Endothelial cell of umbilical vein (primary cell): ENCODE measurements at regions not wholly inside any gene's neighbourhood (a gene's known extent, or its start where the extent isn't known, plus 50 kb on each side); places are given as distances from the start of the nearest gene placed in this dataset.

ENCODE experiments used
- BruUV-seq: library from RNA; stranded (reverse); fragments of 400-500 nt; replicated peaks from 2 replicates; lab custom pipeline; 2021; lab: Mats Ljungman, UMichigan
- CTCF ChIA-PET: fragments of 300-600, 350-600 bp; sonication (Branson Sonifier 250); formaldehyde crosslinking; loops from one replicate; lab custom pipeline; 2021; ENCODE audit warnings: antibody characterized with exemption, inconsistent platforms; lab: Charles Lee
- POLR2A ChIA-PET: fragments of 300-600, 350-600 bp; sonication (Branson Sonifier 250); formaldehyde crosslinking; loops from one replicate; lab custom pipeline; 2021; ENCODE audit warnings: antibody characterized with exemption, inconsistent platforms; lab: Charles Lee
- DNase-seq: peaks from one replicate; pipeline ENCODE4 v3.0.0-alpha.2; 2011; ENCODE audit warnings: low read depth, low spot score
- FAIRE-seq: peaks from 2 replicates; lab custom pipeline; 2011; peaks lifted over from hg19 to GRCh38; lab: Jason Lieb, UNC
- H2AFZ ChIP-seq: 2 replicates; pipeline ENCODE4 v1.6.0; 2012; ENCODE audit warnings: low read depth, low read length, control low read depth, inconsistent platforms
- H3K27ac ChIP-seq: 2 replicates; pipeline ENCODE4 v1.5.1; 2011; ENCODE audit warnings: low read depth, mild to moderate bottlenecking, control low read depth, low read length, moderate library complexity; ENCODE audit not compliant: insufficient read depth
- H3K27me3 ChIP-seq, 2 experiments: 2 replicates each; pipeline versions ENCODE4 v1.6.0 to v1.6.1; 2011; ENCODE audit warnings: low read length in 2 of 2, mixed read lengths in 1 of 2; ENCODE audit not compliant: control insufficient read depth in 2 of 2, insufficient read depth in 2 of 2
- H3K36me3 ChIP-seq, 2 experiments: 2 replicates in 1 of 2; 3 replicates in 1 of 2; pipeline ENCODE4 v1.5.1; 2011; ENCODE audit warnings: low read length in 2 of 2, mild to moderate bottlenecking in 1 of 2, moderate library complexity in 1 of 2; ENCODE audit not compliant: control insufficient read depth in 2 of 2, insufficient read depth in 2 of 2; ENCODE audit errors: extremely low read depth in 1 of 2
- H3K4me1 ChIP-seq: 3 replicates; pipeline ENCODE4 v1.5.1; 2011; ENCODE audit warnings: mild to moderate bottlenecking, low read length; ENCODE audit not compliant: control insufficient read depth, insufficient read depth; ENCODE audit errors: extremely low read depth
- H3K4me2 ChIP-seq: 2 replicates; pipeline ENCODE4 v1.6.1; 2011; ENCODE audit warnings: low read length, control low read depth, mixed read lengths; ENCODE audit not compliant: insufficient read depth
- H3K4me3 ChIP-seq, 3 experiments: fragments of 200-600 bp in 1 of 3; sonication (generic), shearing (Covaris generic) in 1 of 3; replicated peaks in 1 of 3; 2 replicates each; pipeline ENCODE4 v1.5.1; 2011 to 2016; ENCODE audit warnings: control low read depth in 3 of 3, low read length in 3 of 3, mild to moderate bottlenecking in 2 of 3, inconsistent platforms in 1 of 3, low read depth in 1 of 3, moderate library complexity in 1 of 3; ENCODE audit not compliant: insufficient read depth in 1 of 3
- H3K79me2 ChIP-seq: 2 replicates; pipeline ENCODE4 v1.6.0; 2012; ENCODE audit warnings: low read length, inconsistent platforms; ENCODE audit not compliant: control insufficient read depth, insufficient read depth
- H3K9ac ChIP-seq: replicated peaks from 2 replicates; pipeline ENCODE3; 2011; ENCODE audit warnings: low read length, control low read depth; ENCODE audit not compliant: insufficient read depth; ENCODE audit errors: extremely low read depth
- H3K9me1 ChIP-seq: replicated peaks from 3 replicates; pipeline ENCODE4 v1.6.0; 2011; ENCODE audit warnings: mild to moderate bottlenecking, low read length; ENCODE audit not compliant: control insufficient read depth, insufficient read depth; ENCODE audit errors: extremely low read depth
- H3K9me3 ChIP-seq: replicated peaks from 2 replicates; pipeline ENCODE4 v1.5.1; 2012; ENCODE audit warnings: low read length, inconsistent platforms; ENCODE audit not compliant: control insufficient read depth, insufficient read depth
- H4K20me1 ChIP-seq: replicated peaks from 2 replicates; pipeline ENCODE3; 2011; ENCODE audit warnings: mild to moderate bottlenecking, low read length; ENCODE audit not compliant: control insufficient read depth, insufficient read depth; ENCODE audit errors: extremely low read depth
- EZH2 ChIP-seq: IDR thresholded peaks from 2 replicates; pipeline ENCODE4 v1.6.1; 2012; ENCODE audit warnings: borderline replicate concordance, low read depth, mild to moderate bottlenecking, moderate library complexity, low read length, inconsistent platforms; ENCODE audit not compliant: severe bottlenecking
- FOS ChIP-seq: IDR thresholded peaks from 2 replicates; pipeline ENCODE4 v1.6.1; 2011; ENCODE audit warnings: mild to moderate bottlenecking, low read length, moderate library complexity, borderline replicate concordance; ENCODE audit not compliant: insufficient read depth
- GATA2 ChIP-seq: IDR thresholded peaks from 2 replicates; pipeline ENCODE4 v1.7.0; 2011; ENCODE audit warnings: low read depth, mild to moderate bottlenecking, moderate library complexity, mixed read lengths, low read length; ENCODE audit not compliant: insufficient read length, insufficient read depth
- JUN ChIP-seq: IDR thresholded peaks from 2 replicates; pipeline ENCODE4 v1.6.1; 2011; ENCODE audit warnings: borderline replicate concordance, low read depth; ENCODE audit not compliant: insufficient read length, insufficient read depth
- MYC ChIP-seq: IDR thresholded peaks from one replicate; pipeline ENCODE4 v1.6.1; 2011; ENCODE audit warnings: mild to moderate bottlenecking, low read depth, low read length
- POLR2A ChIP-seq: IDR thresholded peaks from 2 replicates; pipeline ENCODE4 v1.6.1; 2012; ENCODE audit warnings: low read depth, mild to moderate bottlenecking, control low read depth, low read length
- POLR2AphosphoS5 ChIP-seq: IDR thresholded peaks from 2 replicates; pipeline ENCODE4 v1.6.1; 2012; ENCODE audit warnings: low read depth, mild to moderate bottlenecking, control low read depth, low read length, moderate library complexity; ENCODE audit not compliant: insufficient read depth
- dilution Hi-C: fragments of 300-500 bp; cut with MboI; formaldehyde crosslinking; loops from one replicate; pipeline ENCODE4 v1.15.0; 2019; ENCODE audit warnings: low sequenced_read_pairs; ENCODE audit not compliant: extremely low pct_ligation_motif_present
- intact Hi-C: fragments of 100-400 bp; cut with micrococcal nuclease; formaldehyde crosslinking; loops from one replicate; pipeline ENCODE4 v1.10.0; 2022
- TF ChIP-seq, protein P1 (sequence below), 2 donors: IDR thresholded peaks; 1 replicate in 1 of 2; 2 replicates in 1 of 2; pipeline ENCODE4 v1.5.1; 2011; ENCODE audit warnings: low read length in 2 of 2, mild to moderate bottlenecking in 2 of 2, moderate library complexity in 2 of 2, control low read depth in 1 of 2, inconsistent platforms in 1 of 2, low read depth in 1 of 2; ENCODE audit not compliant: insufficient read depth in 1 of 2; ENCODE audit errors: extremely low read depth in 1 of 2
- TF ChIP-seq, protein P2 (sequence below): IDR thresholded peaks from 2 replicates; pipeline ENCODE4 v1.6.1; 2011; ENCODE audit not compliant: insufficient read depth, insufficient read length

DNA sequence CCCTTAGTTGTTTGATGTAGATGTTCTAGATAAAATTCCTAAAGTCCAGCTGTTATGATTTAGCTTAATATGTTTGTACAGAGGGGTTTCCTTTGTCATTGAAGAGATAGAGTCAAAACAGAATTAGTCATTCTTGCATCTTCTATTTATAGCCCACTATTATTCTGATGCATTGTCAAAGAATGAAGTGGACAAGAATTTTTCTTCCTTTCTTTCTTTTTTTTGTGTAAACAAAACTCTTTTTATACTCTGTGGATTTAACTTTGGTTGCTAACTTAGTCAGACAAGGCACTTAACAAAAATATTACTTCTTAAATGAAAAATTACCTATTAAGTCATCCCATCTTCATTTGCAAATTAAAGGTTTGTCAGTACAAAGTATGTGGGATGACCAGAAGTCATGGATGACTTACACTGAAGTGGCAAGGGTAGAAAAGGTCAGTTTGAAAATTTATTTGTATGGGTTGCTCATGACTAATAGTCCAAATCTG, 215.6 kb upstream of the DDHD1 start:
- BruUV-seq = no TSS peak
- Histone ChIP-seq H3K36me3 (no peaks in the 10 kb centered on the region), H3K4me2 (peak overlapping the region; percentile 63), H3K4me1 (peaks cover 45% of the 10 kb centered on the region), H3K27me3 (no peaks in the 10 kb centered on the region), H3K79me2 (no peaks in the 10 kb centered on the region), H4K20me1 (no peaks in the 10 kb centered on the region), H3K9me1 (no peaks in the 10 kb centered on the region), H3K9ac (peak overlapping the region; percentile 53), H3K4me3 (no peak overlapping the region), H3K27ac (peak overlapping the region; percentile 72), H2AFZ (no peak overlapping the region), H3K9me3 (no peaks in the 10 kb centered on the region)
- TF ChIP-seq GATA2 (peak; percentile 84), FOS (peak; percentile 67), POLR2A (no peak), EZH2 (no peak), MYC (no peak), POLR2AphosphoS5 (peak; percentile 42), JUN (peak; percentile 78)
- TF ChIP-seq, protein P1, sequence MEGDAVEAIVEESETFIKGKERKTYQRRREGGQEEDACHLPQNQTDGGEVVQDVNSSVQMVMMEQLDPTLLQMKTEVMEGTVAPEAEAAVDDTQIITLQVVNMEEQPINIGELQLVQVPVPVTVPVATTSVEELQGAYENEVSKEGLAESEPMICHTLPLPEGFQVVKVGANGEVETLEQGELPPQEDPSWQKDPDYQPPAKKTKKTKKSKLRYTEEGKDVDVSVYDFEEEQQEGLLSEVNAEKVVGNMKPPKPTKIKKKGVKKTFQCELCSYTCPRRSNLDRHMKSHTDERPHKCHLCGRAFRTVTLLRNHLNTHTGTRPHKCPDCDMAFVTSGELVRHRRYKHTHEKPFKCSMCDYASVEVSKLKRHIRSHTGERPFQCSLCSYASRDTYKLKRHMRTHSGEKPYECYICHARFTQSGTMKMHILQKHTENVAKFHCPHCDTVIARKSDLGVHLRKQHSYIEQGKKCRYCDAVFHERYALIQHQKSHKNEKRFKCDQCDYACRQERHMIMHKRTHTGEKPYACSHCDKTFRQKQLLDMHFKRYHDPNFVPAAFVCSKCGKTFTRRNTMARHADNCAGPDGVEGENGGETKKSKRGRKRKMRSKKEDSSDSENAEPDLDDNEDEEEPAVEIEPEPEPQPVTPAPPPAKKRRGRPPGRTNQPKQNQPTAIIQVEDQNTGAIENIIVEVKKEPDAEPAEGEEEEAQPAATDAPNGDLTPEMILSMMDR (IDR thresholded peaks at IDR 0.05; ENCODE audit: extremely low read depth in 1 of 2, insufficient read depth in 1 of 2, low read depth in 1 of 2, low read length in 2 of 2) = no peak
- TF ChIP-seq, protein P2, sequence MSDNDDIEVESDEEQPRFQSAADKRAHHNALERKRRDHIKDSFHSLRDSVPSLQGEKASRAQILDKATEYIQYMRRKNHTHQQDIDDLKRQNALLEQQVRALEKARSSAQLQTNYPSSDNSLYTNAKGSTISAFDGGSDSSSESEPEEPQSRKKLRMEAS = no peak
- ChIA-PET POLR2A (no interaction called here), CTCF (interaction anchor here (0.8 to 2.6 kb wide), 9 partner anchors 13 to 979 kb away, joined by 3 to 12 read pairs (median 4); no protein-coding TSS in a partner anchor)
- intact Hi-C loops (loop anchor here (5.0 kb wide), 3 partner anchors 524 to 739 kb away; no protein-coding TSS in a partner anchor), dilution Hi-C loops (no loop called here)
- DNase-seq = peak; percentile 77
- peak; percentile 86 for FAIRE-seq
